H1 (cell line): ENCODE measurements at regions not wholly inside any gene's neighbourhood (a gene's known extent, or its start where the extent isn't known, plus 50 kb on each side); places are given as distances from the start of the nearest gene placed in this dataset.

Experiments used
- CBX5 ChIP-seq: fragments of 300-800, 300-1000 bp; sonication (generic); IDR thresholded peaks from 2 replicates; pipeline ENCODE4 v1.7.1; 2016; ENCODE audit warnings: antibody characterized with exemption, low read length, low read depth
- HDAC2 ChIP-seq, 2 experiments: fragments of 300-600 bp in 1 of 2; sonication (generic) in 1 of 2; IDR thresholded peaks; 2 replicates each; pipeline ENCODE4 v1.6.1; 2011 to 2012; ENCODE audit warnings: low read depth in 2 of 2, low read length in 2 of 2, mild to moderate bottlenecking in 2 of 2, moderate library complexity in 2 of 2, borderline replicate concordance in 1 of 2, inconsistent platforms in 1 of 2

DNA sequence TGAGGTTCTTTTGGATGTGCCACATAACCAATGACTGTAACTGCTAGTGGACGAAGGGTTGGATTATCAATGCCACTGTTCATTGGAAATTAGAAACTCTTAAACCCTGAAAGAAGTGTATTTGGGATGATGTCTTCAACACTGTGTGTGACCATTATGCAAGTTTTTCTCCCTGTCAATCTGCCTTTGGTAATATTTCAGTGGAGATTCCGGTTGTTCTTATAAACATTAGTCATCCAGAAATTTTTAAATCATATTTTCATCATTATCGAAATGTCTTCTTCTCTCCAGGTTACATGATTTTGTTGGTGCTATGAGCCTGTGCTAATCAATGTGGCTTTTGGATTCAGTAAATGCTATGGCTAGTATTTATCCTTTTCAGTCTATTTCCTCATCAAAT, 61.7 kb upstream of the KLF6 start (continued):
- TF ChIP-seq HDAC2 (IDR thresholded peaks at IDR 0.05; ENCODE audit: borderline replicate concordance in 1 of 2, low read depth in 2 of 2, low read length in 2 of 2): no peak
- TF ChIP-seq CBX5: no peak
- TF ChIP-seq, all 59 proteins: peak for 0
